ENCODE measurements at regions not wholly inside any gene's neighbourhood (a gene's known extent, or its start where the extent isn't known, plus 50 kb on each side); places are given as distances from the start of the nearest gene placed in this dataset.
"Not testable (repeated sequence)": the region's sequence is repeated elsewhere in the genome, so short reads cannot be mapped to it uniquely, and the experiment has no call there.

DNA sequence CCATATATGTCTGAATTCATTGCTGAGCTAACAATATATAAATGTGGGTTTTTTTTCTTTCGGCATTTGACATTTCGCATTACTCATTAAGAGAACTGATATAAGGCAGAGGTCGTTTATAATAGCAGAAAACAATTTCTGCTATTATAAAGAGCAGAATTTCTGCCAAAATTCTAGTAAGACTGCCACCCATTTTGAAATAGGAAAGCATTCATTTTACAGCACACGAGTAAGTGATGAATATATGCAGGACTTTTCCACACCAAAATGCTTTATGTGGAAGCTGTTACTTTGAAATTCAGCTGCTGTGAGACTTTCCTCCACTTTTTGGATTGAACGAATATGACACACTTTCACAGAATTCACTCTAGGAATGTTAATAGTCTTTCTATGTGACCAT is 610.9 kb upstream of the MAN1A1 start:
- in situ Hi-C loops (cut with MboI; ENCODE audit: low pct_unique_long_range_greater_than_20kb, low sequenced_read_pairs): no loop called here
- no peak for DNase-seq

DNA sequence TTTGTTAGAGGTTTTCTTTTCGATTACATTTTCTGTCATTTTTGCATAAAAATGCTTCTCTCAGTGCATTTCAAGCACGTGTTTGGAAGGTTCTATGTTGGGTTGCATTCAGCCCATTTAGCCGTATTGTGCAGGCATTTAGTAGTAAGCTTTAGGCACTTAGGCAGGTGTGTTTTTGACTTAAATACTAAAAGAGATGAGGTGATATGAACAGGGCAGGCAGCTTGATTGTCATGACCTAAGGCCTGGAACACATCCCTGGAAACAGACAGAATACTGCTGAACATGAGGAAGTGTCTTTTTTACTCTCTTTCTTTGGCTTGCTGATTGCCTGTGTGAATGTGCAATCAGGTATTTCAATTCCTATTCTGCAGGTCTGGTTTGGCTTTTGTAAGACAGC is 610.5 kb upstream of the MAN1A1 start:
- DNase-seq: no peak
- in situ Hi-C loops (cut with MboI; ENCODE audit: low pct_unique_long_range_greater_than_20kb, low sequenced_read_pairs): no loop called here

DNA sequence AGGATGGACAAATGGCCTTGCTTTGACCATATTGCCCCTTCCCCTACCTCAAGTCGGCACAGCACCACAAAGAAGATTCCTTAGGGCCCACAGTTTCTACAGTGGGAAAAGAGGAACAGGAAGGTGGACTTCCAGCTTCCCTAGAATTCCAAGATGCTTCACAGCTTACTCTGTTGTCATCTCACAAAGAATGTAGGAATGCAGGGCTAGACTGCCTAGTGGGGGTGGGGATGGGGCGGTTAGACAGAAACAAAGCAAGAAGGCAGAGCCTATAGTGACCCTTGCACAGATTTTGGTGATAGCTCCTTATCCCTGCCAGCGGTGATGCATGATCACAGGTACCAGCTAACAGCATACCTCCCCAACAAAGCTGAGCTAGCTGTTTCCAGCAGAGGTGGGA is 607.6 kb upstream of the MAN1A1 start:
- DNase-seq: no peak
- in situ Hi-C loops (cut with MboI; ENCODE audit: low pct_unique_long_range_greater_than_20kb, low sequenced_read_pairs): no loop called here

DNA sequence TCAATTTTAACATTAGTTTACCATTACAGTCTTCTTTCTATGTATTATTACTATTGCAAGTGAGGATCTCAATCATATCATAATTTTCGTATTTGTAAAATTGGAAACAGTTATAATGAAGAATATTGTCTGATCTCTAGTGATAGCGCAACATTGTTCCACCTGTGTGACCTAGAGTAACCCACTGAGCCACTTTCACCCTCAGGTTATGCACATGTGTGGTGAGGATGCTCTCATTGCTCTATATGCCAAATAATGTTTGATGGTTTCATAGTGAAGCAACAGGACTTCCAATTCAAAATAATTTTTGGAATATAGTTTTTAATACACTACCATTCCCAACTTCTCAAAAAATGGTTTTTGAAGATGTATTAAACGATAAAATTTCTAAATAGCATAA is 603.1 kb upstream of the MAN1A1 start:
- no peak for DNase-seq
- in situ Hi-C loops (cut with MboI; ENCODE audit: low pct_unique_long_range_greater_than_20kb, low sequenced_read_pairs): no loop called here

DNA sequence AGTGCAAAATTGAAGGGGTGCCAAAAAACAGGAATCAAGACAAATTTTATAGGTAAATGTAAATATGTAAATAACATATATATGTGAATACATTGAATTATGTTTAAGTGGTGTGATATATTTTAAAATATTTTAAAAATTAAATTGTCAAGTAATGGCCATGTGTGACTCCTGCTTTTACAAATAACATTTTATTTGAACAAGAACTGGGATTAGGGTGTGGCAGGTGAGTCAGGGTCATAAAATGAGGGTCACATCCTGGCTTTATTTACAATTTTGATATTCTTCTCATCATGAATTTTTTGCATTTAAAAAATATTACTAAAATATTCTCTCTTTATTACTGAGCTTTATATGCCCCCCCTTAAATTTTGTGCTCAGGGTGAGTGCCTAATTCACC is 601.1 kb upstream of the MAN1A1 start:
- DNase-seq: no peak
- in situ Hi-C loops (cut with MboI; ENCODE audit: low pct_unique_long_range_greater_than_20kb, low sequenced_read_pairs): no loop called here

DNA sequence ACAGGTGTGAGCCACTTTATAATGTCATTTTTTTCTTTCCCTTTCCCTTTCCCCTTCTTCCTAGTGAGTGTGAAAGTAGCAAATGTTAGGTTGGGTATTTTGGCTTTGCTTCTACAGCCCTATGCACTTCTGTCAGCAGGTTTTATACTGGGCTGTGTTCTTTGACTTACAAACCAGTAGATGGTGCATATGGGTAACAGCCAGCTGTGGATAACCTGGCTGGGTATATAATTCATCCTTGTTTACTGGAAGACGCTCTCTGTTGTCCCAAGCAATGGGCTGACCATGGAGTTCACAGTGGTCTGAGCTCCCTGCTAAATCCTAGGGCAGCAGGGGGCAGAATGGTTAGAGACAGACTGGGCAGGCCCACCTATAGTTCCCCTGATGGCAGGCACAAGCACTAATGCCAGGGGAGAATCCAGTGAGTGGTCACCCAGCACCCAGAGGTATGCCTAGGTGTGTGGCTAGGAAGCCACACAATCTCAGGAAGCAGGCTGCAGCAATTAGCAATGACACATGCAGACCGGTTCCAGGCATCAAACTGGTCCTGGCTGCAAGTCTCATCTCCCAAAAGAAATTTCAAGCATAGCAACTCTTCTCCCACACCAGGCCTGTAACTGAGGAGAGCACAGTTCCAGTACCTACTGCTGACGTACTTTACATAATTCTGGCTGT is 592.7 kb upstream of the MAN1A1 start:
- in situ Hi-C loops (cut with MboI; ENCODE audit: low pct_unique_long_range_greater_than_20kb, low sequenced_read_pairs): no loop called here
- DNase-seq: no peak

DNA sequence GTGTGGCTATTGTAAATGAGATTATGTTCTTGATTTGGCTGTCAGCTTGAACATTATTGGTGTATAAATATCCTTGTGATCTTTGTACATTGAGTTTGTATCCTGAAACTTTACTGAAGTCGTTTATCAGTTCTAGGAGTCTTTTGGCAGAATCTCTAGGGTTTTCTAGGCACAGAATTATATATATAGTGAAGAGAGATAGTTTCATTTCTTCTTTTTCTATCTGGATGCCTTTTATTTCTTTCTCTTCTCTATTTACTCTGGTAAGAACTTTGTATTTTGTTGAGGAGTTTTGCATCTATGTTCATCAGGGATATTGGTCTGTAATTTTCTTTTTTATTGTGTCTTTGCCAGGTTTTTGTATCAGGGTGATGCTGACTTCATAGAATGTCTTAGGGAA is 589.2 kb upstream of the MAN1A1 start:
- in situ Hi-C loops (cut with MboI; ENCODE audit: low pct_unique_long_range_greater_than_20kb, low sequenced_read_pairs): no loop called here
- no peak for DNase-seq

DNA sequence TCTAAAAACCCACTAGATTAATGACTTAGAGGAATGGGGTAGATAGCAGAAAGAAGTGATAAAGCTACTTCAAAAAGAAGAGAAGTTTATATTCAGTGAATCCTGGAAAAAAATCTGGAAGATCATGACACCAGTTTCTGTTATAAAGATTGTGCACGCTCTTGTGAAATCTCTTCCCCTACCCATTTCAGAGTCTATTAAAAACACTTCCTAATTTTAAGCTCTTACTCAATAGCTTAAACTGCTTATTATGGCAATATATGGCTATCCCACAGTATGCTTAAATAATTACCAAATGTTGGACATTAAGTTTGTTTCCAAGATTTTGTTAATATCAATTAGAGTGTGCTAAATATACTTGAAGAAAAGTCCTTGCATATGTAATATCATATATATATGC is 585.3 kb upstream of the MAN1A1 start:
- in situ Hi-C loops (cut with MboI; ENCODE audit: low pct_unique_long_range_greater_than_20kb, low sequenced_read_pairs): no loop called here
- no peak for DNase-seq

DNA sequence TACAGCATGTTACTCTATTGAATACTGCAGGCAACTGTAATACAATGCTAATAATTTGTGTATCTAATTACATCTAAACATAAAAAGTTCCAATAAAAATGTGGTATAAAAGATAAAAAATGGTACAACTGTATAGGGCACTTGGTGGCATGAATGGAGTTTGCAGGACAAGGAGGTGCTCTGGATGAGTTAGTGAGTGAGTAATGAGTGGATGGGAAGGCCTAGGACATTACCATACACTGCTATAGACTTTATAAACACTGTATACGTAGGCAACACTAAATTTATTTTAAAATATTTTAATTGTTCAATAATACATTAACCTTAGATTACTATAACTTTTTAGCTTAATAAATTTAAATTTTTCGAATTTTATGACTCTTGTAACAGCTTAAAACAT is 579.6 kb upstream of the MAN1A1 start:
- no peak for DNase-seq
- in situ Hi-C loops (cut with MboI; ENCODE audit: low pct_unique_long_range_greater_than_20kb, low sequenced_read_pairs): no loop called here

DNA sequence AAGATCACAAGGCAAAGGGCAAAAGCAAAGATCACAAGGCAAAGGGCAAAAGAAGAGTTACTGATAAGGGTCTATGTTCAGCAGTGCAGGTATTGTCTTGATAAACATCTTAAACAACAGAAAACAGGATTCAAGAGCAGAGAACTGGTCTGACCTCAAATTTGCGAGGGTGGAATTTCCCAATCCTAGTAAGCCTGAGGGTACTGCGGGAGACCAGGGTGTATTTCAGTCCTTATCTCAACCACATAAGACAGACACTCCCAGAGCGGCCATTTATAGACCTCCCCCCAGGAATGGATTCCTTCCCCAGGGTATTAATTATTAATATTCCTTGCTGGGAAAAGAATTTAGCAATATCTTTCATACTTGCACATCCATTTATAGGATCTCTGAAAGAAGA is 575.3 kb upstream of the MAN1A1 start:
- in situ Hi-C loops (cut with MboI; ENCODE audit: low pct_unique_long_range_greater_than_20kb, low sequenced_read_pairs); DNase-seq: not testable (repeated sequence)

DNA sequence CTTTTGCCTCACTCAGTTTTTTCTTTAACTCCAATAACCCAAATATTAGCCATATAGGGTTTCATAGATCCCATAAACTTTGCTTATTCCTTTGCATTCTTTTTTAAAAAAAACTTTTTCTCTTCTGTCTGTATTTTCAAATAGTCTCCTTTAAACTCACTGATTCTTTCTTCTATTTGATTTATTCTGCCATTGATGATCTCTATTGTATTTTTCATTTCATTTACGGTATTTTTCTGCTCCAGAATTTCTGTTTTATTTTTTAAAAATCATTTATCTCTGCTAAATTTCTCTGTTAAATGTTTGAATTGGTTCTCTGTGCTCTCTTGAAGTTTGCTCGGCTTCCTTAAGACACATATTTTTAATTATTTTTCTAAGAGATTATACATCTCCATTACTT is 573.3 kb upstream of the MAN1A1 start:
- DNase-seq: no peak
- in situ Hi-C loops (cut with MboI; ENCODE audit: low pct_unique_long_range_greater_than_20kb, low sequenced_read_pairs): no loop called here

DNA sequence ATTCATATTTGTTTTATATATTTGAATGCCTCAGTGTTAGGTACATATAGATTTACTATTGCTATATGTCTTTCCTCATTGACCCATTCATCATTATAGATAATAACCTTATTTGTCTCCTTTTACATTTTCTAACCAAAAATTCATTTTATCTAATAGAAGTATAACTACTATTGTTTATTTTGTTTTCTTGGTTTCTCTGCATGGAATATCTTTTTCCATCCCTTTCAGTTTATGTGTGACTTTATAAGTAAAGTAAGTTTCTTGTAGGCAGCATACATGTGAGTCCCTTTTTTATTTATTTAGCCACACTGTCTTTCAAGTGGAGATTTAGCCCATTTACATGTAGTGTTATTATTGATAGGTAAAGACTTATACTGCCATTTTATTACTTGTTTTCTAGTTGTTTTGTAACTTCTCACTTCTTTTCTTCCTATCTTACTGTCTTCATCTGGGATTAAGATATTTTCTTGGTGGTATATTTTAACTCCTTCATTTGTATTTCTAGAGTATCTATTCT is 572.0 kb upstream of the MAN1A1 start:
- in situ Hi-C loops (cut with MboI; ENCODE audit: low pct_unique_long_range_greater_than_20kb, low sequenced_read_pairs): no loop called here
- no peak for DNase-seq

DNA sequence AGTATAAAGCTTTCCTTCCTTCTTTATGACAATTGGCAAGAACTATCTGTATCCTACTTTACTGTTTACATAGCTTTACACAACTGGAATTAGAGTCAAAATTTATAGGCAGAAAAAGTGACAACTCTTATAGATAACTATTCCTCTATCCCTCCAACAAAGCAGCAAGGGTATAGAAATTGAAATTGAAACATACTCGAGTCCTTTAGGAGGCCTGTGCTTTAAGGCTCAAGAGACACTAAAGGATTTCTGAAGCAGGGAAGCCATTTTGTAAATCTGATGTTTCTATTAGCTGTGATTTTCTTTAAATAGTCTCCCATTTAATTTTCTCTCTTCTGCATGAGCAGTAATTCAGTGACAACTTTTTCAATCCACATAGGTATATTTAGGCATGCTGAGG is 567.6 kb upstream of the MAN1A1 start:
- in situ Hi-C loops (cut with MboI; ENCODE audit: low pct_unique_long_range_greater_than_20kb, low sequenced_read_pairs): no loop called here
- DNase-seq: no peak

DNA sequence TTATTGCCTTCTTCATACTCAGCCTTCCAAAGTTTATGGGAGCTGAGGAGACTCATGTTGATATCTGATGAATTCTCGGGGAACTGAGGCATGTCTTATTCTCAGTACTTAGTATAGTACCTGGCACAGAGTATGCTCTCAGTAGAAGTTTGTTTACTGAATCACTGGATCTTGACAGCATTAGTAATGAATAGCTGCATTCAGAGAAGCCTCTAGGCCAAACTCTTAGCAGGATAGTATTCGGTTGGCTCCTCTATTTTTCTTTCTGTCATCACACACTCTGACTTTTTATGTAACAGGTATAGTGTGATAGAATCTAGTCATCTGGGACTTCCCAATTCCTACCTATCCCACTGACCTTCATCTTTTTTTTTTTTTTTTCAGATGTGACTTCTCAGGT is 566.4 kb upstream of the MAN1A1 start:
- in situ Hi-C loops (cut with MboI; ENCODE audit: low pct_unique_long_range_greater_than_20kb, low sequenced_read_pairs): no loop called here

DNA sequence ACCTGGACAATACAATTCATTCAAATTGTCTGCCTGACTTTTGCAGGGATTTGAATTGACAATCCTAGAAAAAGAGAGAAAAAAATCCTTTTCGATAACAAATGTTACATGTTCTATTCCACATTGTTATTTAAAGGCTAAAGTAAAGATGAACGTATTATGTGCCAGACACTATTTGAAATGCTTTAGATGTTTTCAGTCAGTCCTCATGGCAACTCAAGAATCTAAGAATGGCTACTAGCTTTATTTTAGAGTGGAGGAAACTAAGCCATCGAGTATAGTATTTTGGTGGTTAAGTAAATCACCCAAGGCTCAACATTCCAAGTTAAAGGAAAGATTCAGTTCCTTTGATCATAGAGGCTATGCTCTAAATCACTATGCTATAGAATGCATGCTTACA is 558.6 kb upstream of the MAN1A1 start:
- in situ Hi-C loops (cut with MboI; ENCODE audit: low pct_unique_long_range_greater_than_20kb, low sequenced_read_pairs): no loop called here
- no peak for DNase-seq

More for the DNA sequence above, 566.4 kb upstream of the MAN1A1 start:
- DNase-seq: no peak

DNA sequence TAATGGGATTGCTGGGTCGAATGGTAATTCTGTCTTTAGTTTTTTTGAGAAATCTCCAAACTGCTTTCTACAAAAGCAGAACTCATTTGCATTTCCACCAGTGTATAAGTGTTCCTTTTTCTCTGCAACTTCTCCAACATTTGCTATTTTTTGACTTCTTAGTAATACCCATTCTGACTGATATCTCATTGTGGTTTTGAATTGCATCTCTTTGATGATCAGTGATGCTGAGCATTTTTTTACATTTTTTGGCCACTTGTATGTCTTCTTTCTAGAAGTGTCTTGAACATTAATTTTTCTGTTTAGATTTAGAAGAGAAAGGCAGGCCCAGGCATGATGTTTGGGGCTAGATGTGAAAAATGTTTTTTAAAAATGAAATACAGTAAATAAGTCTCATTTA is 553.1 kb upstream of the MAN1A1 start:
- DNase-seq: no peak
- in situ Hi-C loops (cut with MboI; ENCODE audit: low pct_unique_long_range_greater_than_20kb, low sequenced_read_pairs): no loop called here

DNA sequence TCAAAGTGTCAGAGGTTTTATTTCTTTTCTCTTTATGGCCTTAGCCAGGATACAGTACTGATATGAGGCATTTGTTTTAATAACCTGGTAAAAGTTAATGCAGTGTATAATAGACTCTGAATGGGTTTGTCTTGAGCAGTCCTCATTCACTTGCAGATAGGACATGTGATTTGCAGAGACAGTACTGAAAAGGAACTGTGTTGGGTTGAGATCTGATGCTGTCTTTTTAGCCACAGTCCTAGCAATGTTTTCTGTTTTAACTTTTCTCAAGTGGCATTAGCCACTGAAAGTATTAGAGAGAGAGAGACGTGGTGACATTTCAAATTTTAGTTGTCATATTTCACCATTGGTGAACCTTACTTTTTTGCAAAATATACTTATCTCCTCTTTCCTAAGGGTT is 547.2 kb upstream of the MAN1A1 start:
- in situ Hi-C loops (cut with MboI; ENCODE audit: low pct_unique_long_range_greater_than_20kb, low sequenced_read_pairs): no loop called here
- no peak for DNase-seq

DNA sequence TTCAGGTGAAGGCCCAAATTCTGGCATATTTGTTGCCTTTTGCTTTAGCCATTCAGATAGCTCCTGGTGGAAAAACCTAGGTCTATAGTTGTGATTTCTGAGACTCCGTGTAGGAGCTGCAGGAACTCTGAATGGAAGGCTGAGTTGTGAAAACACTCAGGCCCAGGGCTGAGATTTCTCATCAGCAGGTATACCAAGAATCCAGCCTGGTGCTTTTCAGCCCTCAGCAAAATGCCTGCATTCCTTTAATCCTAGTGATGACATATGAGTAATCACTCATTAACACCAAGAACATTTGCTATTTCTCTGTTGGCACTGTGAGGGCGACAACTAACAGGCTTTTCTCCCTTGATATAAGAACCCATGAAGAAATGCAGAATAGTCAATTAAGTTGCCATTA is 546.1 kb upstream of the MAN1A1 start:
- no peak for DNase-seq
- in situ Hi-C loops (cut with MboI; ENCODE audit: low pct_unique_long_range_greater_than_20kb, low sequenced_read_pairs): no loop called here

DNA sequence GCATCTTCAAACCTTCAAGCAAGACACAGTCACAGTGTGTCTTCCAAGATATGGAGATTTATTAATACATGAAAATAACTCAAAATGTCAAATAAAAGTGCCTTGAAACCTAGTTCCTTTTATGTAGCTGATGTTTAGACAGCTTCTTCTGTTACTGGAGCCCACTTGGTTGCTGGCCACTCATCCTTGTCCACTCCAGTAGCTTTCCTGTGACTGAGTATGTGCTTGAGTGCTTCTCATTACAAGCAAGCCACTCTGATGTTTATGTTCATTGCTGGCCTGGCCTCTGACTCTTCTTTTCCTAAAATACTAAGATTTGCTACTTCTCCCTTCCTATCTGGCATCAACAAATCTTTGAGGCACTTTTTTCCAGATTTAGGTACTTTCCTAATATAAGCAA is 545.2 kb upstream of the MAN1A1 start:
- in situ Hi-C loops (cut with MboI; ENCODE audit: low pct_unique_long_range_greater_than_20kb, low sequenced_read_pairs): no loop called here

DNA sequence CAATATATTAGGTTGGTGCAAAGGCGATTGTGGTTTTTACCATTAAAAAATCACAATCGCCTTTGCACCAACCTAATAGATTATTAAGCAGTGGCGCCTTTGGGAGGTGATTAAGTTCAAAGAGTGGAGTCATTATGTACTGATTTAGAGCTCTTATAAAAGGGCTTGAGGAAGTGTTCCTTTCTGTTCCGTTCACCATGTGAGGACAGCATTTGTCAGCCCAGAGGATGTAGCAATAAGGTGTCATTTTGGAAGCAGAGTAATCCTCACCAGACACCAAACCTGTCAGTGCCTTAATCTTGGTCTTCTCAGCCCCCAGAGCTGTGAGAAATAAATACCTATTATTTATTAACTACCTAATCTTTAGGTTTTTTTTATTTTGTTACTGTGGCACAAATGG is 542.1 kb upstream of the MAN1A1 start:
- in situ Hi-C loops (cut with MboI; ENCODE audit: low pct_unique_long_range_greater_than_20kb, low sequenced_read_pairs): no loop called here
- no peak for DNase-seq

More for the DNA sequence above, 545.2 kb upstream of the MAN1A1 start:
- no peak for DNase-seq

DNA sequence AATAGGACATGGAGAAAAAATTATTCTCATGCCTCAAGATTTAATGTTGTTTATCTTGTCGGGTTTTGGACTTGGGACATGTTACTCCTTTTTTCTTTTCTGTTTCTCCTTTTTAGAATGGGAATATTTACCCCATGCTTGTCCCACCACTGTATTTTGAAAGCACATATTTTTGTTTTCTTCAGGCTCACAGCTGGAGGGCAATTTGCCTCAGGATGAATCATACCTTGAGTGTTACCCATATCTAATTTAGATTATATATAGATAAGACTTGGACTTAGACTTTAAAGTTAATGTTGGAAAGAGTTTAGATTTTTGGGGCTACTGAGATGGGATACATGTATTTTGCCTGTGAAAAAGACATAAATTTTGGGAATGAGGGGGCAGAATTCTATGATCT is 541.6 kb upstream of the MAN1A1 start:
- in situ Hi-C loops (cut with MboI; ENCODE audit: low pct_unique_long_range_greater_than_20kb, low sequenced_read_pairs): no loop called here
- DNase-seq: no peak

DNA sequence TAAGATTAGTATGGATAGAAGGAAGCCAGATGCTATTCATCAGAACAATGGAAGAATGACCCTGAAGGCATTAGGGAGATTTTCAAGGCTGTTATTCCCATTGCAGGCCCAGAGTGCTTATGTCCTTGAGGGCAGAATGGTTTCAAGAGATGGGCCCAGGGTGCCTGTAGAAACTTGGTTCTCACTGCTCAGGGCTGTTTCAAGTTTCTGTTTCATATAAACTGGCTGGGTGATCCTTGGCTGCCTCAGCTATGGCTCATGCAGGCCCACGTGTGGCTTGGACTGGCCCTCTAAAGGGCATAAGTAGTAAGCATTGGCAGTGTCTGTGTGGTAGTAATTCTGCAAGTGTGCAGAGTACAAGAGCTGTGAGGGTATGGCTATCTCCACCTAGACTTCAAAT is 540.9 kb upstream of the MAN1A1 start:
- no peak for DNase-seq
- in situ Hi-C loops (cut with MboI; ENCODE audit: low pct_unique_long_range_greater_than_20kb, low sequenced_read_pairs): no loop called here

All from KBM-7 (cell line).